ENCODE measurements at regions not wholly inside any gene's neighbourhood (a gene's known extent, or its start where the extent isn't known, plus 50 kb on each side); places are given as distances from the start of the nearest gene placed in this dataset.

DNA sequence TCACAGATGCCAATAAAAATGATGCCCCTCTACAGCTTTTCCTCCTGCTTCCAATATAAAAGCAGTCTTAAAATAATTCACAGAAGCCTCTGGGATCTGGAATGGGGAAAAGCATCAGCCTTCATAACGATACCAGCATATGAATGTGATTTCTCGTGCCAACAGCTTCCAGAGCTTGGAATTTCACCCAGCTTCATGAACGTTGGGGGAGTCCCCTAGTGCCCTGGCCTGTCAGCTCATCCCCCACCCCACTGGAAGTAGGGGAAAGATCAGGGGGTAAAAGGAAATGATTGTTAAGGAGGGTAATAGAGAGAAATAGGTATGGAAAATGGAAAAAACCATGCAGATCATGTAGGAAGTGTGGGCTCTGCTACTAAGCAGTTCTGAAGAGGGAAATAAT, 253.6 kb downstream of the INHBA start:
- DNase-seq (ENCODE audit: low spot score in 2 of 2), result no peak
- no peaks in the 10 kb centered on the region for H3K36me3 ChIP-seq
- H3K4me3 ChIP-seq, result no peak overlapping the region
- WGBS, result 35% methylated on average over 3 of the region's 3 CpGs
- TF ChIP-seq, protein P1, sequence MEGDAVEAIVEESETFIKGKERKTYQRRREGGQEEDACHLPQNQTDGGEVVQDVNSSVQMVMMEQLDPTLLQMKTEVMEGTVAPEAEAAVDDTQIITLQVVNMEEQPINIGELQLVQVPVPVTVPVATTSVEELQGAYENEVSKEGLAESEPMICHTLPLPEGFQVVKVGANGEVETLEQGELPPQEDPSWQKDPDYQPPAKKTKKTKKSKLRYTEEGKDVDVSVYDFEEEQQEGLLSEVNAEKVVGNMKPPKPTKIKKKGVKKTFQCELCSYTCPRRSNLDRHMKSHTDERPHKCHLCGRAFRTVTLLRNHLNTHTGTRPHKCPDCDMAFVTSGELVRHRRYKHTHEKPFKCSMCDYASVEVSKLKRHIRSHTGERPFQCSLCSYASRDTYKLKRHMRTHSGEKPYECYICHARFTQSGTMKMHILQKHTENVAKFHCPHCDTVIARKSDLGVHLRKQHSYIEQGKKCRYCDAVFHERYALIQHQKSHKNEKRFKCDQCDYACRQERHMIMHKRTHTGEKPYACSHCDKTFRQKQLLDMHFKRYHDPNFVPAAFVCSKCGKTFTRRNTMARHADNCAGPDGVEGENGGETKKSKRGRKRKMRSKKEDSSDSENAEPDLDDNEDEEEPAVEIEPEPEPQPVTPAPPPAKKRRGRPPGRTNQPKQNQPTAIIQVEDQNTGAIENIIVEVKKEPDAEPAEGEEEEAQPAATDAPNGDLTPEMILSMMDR (IDR thresholded peaks at IDR 0.05), result no peak
- no peak for TF ChIP-seq POLR2AphosphoS5 (IDR thresholded peaks at IDR 0.05)
- TF ChIP-seq EP300 (IDR thresholded peaks at IDR 0.05), result no peak
- TF ChIP-seq POLR2A (IDR thresholded peaks at IDR 0.05), result no peak
- no peaks in the 10 kb centered on the region for H3K27me3 ChIP-seq
- no peaks in the 10 kb centered on the region for H3K9me3 ChIP-seq
- H3K27ac ChIP-seq, result no peak overlapping the region
- no peaks in the 10 kb centered on the region for H3K4me1 ChIP-seq

DNA sequence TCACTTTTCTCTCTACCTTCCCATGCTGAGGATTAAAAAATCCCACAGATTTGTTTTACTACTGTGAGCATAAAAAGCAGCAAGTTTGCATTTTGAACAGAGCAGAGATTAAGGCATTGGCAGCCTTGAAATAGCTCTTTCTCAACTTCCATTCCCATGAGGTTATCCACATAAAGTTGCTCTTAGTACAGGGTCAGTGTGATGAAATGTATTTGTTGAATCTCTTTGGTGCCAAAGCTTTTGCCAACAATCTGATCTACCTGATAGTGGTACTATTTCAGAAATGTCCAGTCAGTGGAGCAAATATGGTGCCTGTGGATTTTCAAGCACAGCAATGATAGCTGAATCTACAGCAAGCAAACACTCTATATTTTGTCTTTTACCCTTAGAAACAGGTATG, 254.8 kb downstream of the INHBA start:
- no peak overlapping the region for H3K27ac ChIP-seq
- H3K27me3 ChIP-seq, result no peaks in the 10 kb centered on the region
- no peak for DNase-seq (ENCODE audit: low spot score in 2 of 2)
- TF ChIP-seq POLR2A (IDR thresholded peaks at IDR 0.05) (no peak), EP300 (IDR thresholded peaks at IDR 0.05) (no peak), POLR2AphosphoS5 (IDR thresholded peaks at IDR 0.05) (no peak)
- TF ChIP-seq, protein P1 (IDR thresholded peaks at IDR 0.05), result no peak
- no peaks in the 10 kb centered on the region for H3K9me3 ChIP-seq
- no peaks in the 10 kb centered on the region for H3K36me3 ChIP-seq
- H3K4me3 ChIP-seq, result no peak overlapping the region
- H3K4me1 ChIP-seq, result no peaks in the 10 kb centered on the region

DNA sequence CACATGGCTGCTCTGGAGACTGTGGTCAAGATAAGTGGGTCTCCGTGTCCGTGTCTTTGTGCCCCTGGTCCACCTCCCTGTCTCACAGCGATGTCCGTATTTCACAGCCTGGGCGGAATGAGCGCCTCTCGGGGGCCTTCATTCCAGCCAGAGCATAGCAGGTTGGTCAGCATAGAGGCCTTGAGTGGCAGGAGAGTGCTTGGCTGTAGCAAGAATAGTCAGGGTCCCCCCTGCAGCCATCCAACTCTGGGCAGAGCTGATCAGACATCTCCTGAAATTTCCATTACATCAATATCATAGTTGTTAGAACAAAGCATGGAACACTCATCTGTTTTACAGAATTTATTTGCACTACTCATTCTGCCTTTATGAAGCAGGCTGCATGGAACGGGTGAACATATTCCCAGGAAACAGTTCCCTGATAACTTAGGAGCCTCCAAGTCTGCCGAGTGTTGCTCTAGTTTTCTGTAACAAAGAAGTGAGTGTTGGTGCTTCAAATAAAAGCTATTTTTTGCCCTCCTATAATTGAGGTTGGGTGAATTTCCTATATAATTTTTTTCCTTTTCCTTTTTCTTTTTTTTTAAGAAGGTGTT, 255.3 kb downstream of the INHBA start:
- no peaks in the 10 kb centered on the region for H3K9me3 ChIP-seq
- H3K4me1 ChIP-seq, result no peaks in the 10 kb centered on the region
- 72% methylated on average over 2 of the region's 9 CpGs for whole genome bisulfite sequencing
- no peak for DNase-seq (ENCODE audit: low spot score in 2 of 2)
- no peak overlapping the region for H3K27ac ChIP-seq
- no peaks in the 10 kb centered on the region for H3K36me3 ChIP-seq
- H3K4me3 ChIP-seq, result no peak overlapping the region
- no peaks in the 10 kb centered on the region for H3K27me3 ChIP-seq
- TF ChIP-seq POLR2A (IDR thresholded peaks at IDR 0.05) (no peak), POLR2AphosphoS5 (IDR thresholded peaks at IDR 0.05) (no peak)
- TF ChIP-seq, protein P1 (IDR thresholded peaks at IDR 0.05), result no peak

DNA sequence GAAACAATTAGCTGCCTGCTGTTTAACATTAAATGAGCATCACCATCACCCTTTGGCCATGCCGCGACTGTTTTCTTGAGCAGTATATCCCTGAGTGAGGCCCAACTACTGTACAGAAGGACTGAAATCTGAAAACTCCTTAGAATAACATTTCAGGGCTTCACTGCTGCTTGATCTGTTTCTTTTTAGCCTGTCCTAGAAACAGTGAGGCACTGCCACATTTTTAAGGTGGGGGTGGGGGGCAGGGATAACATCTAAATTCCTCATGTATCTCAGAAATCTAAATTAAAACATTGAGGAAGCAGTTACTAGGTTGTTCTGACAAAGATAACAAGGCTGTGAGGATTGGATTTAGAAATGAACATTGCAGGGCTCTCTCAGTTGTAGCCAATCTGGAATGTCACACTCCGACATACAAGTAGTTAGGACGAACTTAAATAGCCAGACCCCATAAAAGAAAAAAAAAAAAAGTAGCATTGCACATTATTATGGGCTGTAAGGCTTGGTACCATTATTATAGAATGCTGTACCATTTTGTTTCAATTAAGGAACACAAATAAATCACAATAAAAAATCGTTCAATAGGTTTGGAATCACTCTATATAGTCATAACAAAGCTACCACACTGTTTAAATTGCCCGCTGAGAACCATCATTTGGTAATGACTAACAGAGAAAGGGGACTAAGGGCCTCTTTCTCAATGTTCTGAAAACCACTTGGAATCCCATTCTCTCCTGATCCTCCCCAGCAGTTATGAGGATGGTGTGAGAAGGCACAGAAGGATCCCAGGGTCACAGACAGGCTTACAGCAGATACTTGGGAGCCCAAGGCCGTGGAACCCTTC, 256.1 kb downstream of the INHBA start:
- H3K36me3 ChIP-seq, result no peaks in the 10 kb centered on the region
- TF ChIP-seq POLR2AphosphoS5 (IDR thresholded peaks at IDR 0.05) (no peak), POLR2A (IDR thresholded peaks at IDR 0.05) (no peak), EP300 (IDR thresholded peaks at IDR 0.05) (no peak)
- TF ChIP-seq, protein P1 (IDR thresholded peaks at IDR 0.05), result no peak
- H3K4me3 ChIP-seq, result no peak overlapping the region
- H3K27ac ChIP-seq, result no peak overlapping the region
- 76% methylated on average over 6 of the region's 7 CpGs for whole genome bisulfite sequencing
- H3K4me1 ChIP-seq, result no peaks in the 10 kb centered on the region
- DNase-seq (ENCODE audit: low spot score in 2 of 2), result no peak
- no peaks in the 10 kb centered on the region for H3K9me3 ChIP-seq
- no peaks in the 10 kb centered on the region for H3K27me3 ChIP-seq

DNA sequence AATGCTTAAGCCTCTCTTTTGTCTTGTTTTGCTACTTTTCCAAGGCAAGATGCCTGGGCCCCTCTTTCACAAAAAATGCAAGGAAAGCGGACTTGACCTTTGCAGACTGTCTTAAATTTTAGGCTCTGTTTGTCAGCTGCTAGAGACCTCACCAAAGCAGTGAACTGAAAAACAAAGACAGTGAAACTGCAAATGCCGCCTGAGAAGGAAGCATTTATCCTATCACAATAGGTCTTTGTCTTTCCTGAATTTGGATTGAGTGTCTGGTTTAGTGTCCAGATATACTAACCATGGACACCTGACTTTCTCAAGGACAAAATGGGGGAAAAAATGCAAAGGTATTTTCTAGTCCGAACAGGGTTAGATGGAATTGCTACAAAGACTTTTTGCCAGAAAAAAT, 256.9 kb downstream of the INHBA start:
- WGBS, result 82% methylated on average over 3 of the region's 3 CpGs
- no peaks in the 10 kb centered on the region for H3K4me1 ChIP-seq
- no peaks in the 10 kb centered on the region for H3K36me3 ChIP-seq
- no peak for DNase-seq (ENCODE audit: low spot score in 2 of 2)
- H3K4me3 ChIP-seq, result no peak overlapping the region
- no peaks in the 10 kb centered on the region for H3K9me3 ChIP-seq
- H3K27ac ChIP-seq, result peak overlapping the region; percentile 2
- TF ChIP-seq POLR2AphosphoS5 (IDR thresholded peaks at IDR 0.05) (no peak), POLR2A (IDR thresholded peaks at IDR 0.05) (no peak), EP300 (IDR thresholded peaks at IDR 0.05) (no peak)
- TF ChIP-seq, protein P1 (IDR thresholded peaks at IDR 0.05), result no peak
- H3K27me3 ChIP-seq, result no peaks in the 10 kb centered on the region

All from suprapubic skin (tissue), 4 donors.